Brain pericyte (primary cell): ENCODE measurements at regions not wholly inside any gene's neighbourhood (a gene's known extent, or its start where the extent isn't known, plus 50 kb on each side); places are given as distances from the start of the nearest gene placed in this dataset.
"Not testable (repeated sequence)": the region's sequence is repeated elsewhere in the genome, so short reads cannot be mapped to it uniquely, and the experiment has no call there.

Experiments used
- DNase-seq: peaks from one replicate; pipeline ENCODE4 v3.0.0-alpha.2; 2012; ENCODE audit warnings: low read depth, low spot score

DNA sequence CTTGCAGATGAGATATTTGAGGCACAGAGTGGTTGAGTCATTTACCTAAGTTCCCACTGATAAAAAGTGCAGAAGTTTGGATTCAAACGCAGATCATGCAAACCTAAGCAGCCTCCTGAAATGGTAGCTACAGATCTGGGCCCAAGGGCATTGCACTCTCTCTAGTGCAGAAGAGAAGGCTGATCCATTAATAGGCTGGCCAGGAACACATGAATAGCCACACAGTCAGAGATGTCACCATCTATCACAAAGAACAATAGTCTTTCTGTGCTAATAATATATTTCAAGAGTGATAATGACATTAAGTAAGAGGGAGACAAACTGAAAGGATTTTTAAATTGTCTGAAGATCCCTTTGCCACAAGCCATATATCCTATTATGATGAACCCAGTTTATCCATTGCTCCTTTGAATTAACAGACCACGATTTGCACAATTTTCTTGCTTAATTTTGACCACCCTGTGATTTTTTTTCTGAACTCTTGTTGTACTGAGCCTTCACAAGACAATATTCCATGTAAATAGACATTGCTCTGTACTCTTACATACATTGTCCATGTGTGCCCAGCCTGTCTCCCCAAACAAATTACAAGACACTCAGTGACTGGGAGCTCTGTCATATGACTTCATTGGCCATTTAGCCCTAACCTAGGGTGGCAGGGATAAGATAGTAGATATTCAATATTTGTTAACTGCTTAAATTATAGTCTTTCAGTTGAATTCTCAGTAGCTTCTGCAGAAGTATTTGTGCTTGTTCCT lies 112.4 kb upstream of the RBPJ start:
- no peak for DNase-seq

DNA sequence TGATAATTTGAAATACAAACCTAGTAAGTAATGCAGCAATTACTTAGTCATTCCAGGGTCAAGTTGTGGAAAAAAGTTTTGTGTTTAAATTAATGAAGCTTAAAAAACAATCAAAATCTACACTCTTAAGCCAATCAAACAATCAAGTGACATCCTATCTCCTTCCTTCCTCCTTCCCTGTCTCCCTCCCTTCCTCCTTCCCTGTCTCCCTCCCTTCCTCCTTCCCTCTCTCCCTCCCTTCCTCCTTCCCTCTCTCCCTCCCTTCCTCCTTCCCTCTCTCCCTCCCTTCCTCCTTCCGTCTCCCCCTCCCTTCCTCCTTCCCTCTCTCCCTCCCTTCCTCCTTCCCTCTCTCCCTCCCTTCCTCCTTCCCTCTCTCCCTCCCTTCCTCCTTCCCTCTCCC lies 111.4 kb upstream of the RBPJ start:
- not testable (repeated sequence) for DNase-seq

GRCh38 chr4:26212528-26212927 lies 108.3 kb upstream of the RBPJ start:
- DNase-seq = no peak

DNA sequence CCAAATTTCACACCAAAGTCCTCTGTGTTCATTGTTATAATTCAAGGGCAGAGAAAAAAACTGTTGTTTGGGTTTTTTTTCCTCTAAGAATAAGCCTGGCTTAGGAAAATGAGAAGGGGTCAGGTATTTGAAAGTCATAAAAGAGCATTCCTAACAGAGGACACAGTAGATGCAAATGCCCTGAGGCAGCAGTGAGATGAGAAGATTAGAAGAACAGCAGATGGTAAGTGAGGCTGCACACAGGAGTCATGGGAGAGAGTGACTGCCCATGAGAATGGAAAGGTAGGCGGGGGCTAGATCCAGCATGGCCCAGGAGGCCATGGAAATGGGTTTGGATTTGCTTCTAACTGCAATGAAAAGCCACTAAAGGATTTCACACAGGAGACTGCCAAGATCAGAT lies 107.5 kb upstream of the RBPJ start:
- DNase-seq = no peak

- no peak for DNase-seq
Observed at GRCh38 chr4:26214994-26215393, 105.8 kb upstream of the RBPJ start.

DNA sequence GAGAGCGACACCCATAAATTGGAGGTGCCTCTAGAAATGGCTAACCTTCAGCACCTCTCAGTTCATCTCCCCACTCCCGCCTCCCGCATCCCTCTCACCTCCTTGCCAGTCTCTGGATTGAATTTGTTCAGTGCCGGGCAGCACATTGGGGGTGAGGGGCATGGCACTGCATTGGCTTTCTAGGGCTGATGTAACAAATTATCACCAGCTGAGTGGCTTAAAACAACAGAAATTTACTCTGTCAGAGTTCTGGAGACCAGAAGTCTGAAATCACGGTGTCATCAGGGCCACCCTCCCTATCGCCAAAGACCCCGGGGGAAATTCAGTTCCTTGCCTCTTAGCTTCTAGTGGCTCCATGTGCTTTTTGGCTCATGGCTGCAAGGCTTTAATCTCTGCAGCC lies 105.1 kb upstream of the RBPJ start:
- no peak for DNase-seq

DNA sequence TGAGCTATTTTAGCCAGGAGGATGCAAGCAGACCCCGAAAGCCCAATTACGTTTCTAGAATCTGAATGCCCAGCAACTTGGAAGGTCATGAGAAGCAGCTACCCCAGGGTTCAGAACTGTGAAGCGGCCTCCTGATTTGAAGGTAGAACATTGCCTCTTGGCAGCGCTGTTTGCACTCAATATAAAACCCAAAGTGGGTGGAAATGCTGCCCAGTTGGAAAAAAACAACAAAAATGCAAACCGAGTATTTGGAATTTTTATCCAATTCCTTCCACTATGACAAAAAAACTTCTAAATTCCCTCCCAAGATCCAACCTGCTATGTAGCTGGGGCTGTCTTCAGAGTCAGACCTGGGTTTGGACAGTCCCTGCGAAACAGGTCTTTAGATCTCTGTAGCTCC lies 103.3 kb upstream of the RBPJ start:
- DNase-seq = no peak

DNA sequence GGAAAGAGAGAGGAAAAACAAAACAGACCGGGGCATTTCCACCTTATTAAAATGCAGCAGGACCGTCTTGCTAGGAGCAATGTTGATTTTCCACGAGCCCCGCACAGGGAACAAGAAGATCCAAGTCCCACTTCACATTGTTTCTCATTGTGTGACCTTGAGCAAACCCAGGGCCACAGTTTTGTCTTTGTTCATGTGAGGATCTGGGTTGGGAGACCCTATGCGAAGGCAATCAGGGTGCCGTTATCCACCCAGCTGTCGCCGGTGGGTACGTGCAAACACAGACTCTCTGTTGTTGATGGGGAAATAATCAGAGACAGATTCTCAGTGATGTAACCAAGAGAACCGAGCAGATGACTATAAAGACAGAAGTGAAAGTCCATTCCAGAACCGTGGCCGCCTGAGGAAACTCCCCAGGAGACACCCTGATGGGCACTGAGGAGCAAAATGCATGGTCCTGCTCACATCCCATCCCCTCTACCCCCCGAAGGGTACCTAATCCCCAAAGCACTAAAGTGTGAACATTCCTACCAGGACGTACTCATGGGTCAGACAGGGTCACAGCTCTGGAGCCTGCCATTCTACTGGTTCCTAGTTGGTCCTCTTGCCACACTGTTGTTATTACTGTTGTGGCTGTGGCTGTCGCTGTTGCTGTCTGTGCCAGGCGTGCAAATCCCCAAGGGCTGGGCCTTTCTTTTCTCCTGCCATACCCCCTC lies 102.7 kb upstream of the RBPJ start:
- no peak for DNase-seq

GRCh38 chr4:26218677-26219605 lies 101.9 kb upstream of the RBPJ start:
- no peak for DNase-seq

GRCh38 chr4:26220696-26221095 lies 100.1 kb upstream of the RBPJ start:
- DNase-seq = no peak

- DNase-seq = no peak
Observed at GRCh38 chr4:26223155-26223554, 97.7 kb upstream of the RBPJ start.

DNA sequence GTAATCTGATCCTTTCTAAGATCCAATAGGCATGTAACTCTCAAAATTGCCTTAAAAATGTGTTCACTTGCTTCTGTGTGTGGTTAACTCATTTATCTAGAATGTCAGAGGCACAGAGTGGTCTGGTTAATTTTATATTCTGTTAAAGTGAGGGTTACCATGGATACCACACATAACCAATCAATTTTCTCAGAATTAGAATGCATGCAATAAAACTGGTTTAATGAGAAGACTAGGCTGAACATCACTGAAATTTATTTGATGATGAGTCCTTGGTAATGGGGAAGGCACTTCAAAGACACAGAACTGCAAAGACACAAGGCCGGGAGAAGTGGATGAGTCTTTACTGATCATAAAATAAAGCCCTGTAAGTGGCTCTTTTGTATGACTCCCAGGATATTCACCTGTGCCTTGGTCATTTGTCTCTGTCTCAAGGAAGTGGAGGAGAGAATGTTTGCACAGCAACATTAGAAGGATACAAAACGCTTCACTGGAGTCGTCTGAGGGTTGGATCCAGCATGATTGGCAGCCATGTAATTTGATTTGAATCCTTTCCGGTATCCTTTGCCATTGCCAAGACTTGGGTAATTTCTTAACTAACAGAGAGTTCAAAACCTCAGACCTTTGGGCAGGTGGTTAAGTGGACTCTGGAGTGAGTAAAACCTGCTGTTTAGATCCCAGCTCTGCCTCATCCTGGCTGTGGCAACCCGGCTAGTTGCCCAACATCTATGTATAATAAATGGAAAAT lies 94.0 kb upstream of the RBPJ start:
- no peak for DNase-seq

GRCh38 chr4:26227601-26228229 lies 93.1 kb upstream of the RBPJ start:
- no peak for DNase-seq

DNA sequence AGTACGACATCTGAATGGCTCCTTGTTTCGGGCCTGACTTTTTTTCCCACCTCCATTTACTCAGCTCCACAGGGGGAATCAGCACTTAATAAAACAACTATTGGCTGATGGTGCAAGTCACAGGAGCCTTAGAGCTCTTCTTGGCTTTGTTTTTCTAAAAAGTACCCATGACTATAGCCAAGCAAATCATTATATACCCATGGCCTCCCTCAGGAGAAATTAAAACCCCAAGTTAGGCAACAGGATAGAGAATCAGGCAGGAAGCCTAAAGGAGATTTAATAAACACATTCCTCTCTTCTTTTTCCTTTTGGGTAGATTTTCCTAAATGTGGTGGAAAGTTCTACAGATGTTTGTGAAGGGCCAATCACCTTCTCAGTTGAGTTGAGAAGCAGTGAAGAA lies 91.9 kb upstream of the RBPJ start:
- no peak for DNase-seq

DNA sequence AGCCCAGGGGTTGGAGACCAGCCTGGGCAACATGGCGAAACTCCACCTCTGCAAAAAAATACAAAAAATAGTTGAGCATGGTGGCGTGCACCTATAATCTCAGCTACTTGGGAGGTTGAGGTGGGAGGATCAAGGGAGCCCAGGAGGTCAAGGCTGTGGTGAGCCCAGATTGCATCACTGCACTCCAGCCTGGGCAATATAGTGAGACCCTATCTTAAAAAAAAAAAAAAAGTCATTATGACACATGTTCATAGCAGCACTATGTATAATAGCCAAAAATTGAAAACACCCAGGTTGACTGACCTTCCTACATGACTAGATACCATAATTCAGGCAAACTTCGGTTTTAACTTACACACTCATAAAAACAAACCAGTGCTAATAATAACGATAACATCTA lies 90.8 kb upstream of the RBPJ start:
- no peak for DNase-seq

- DNase-seq = no peak
Observed at GRCh38 chr4:26233350-26233749, 87.5 kb upstream of the RBPJ start.

DNA sequence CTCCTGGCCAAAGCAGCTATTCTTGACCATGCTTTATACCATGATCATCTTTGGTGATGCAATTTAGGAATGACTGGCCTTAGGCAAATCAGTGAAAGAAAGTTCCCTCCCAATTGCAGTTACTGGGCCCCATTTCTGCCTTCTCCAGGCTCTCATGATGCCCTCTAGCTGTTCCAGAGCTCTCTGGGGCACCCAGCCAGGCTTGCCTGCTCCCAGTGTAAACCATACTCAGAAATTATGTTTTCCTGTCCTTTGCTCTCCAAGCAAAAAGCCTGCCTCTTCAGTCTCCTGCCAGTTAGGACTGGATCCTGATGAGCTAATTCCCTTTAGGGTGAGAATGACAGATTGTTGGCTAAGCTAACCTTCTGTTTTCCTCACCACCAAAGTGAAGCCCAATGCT lies 85.3 kb upstream of the RBPJ start:
- DNase-seq = no peak

- no peak for DNase-seq
Observed at GRCh38 chr4:26237916-26238315, 82.9 kb upstream of the RBPJ start.

DNA sequence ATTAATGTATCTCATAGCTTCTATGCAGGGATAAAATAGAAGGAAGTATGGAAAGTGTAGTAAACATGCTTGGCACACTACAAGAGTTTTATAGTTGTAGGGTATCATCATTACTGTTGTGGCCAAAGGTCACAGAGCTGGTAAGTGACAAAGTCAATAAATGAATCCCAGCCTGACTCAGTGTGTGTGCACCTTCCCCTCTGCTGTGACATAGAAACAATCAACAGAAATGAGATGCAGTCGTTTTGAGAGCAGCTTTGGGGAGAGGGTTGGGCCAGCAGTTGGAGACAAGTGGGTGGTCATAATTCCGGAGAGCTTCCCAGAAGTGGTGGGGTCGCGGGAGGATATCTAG lies 82.4 kb upstream of the RBPJ start:
- no peak for DNase-seq

- no peak for DNase-seq
Observed at GRCh38 chr4:26238778-26239679, 81.8 kb upstream of the RBPJ start.
